ENCODE measurements at regions not wholly inside any gene's neighbourhood (a gene's known extent, or its start where the extent isn't known, plus 50 kb on each side); places are given as distances from the start of the nearest gene placed in this dataset.
A peak's percentile ranks its signal among the peaks of the same experiment; 100 is the strongest.

- ATAC-seq, result no peak
- Histone ChIP-seq H3K27ac (no peak overlapping the region), H3K36me3 (replicated peaks in 1 of 2; ENCODE audit: insufficient read depth in 1 of 2, low read depth in 2 of 2) (no peaks in the 10 kb centered on the region), H3K9me3 (no peaks in the 10 kb centered on the region), H3K4me1 (peaks cover 17% of the 10 kb centered on the region), H3K4me3 (no peak overlapping the region), H3K27me3 (no peaks in the 10 kb centered on the region)
- WGBS, 2 donors, result 51 to 59% methylated on average over 6 of the region's 6 CpGs
- DNase-seq, result no peak
- TF ChIP-seq, protein P1, sequence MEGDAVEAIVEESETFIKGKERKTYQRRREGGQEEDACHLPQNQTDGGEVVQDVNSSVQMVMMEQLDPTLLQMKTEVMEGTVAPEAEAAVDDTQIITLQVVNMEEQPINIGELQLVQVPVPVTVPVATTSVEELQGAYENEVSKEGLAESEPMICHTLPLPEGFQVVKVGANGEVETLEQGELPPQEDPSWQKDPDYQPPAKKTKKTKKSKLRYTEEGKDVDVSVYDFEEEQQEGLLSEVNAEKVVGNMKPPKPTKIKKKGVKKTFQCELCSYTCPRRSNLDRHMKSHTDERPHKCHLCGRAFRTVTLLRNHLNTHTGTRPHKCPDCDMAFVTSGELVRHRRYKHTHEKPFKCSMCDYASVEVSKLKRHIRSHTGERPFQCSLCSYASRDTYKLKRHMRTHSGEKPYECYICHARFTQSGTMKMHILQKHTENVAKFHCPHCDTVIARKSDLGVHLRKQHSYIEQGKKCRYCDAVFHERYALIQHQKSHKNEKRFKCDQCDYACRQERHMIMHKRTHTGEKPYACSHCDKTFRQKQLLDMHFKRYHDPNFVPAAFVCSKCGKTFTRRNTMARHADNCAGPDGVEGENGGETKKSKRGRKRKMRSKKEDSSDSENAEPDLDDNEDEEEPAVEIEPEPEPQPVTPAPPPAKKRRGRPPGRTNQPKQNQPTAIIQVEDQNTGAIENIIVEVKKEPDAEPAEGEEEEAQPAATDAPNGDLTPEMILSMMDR (IDR thresholded peaks at IDR 0.05), result no peak
- no peak for TF ChIP-seq POLR2A (IDR thresholded peaks at IDR 0.05)
- intact Hi-C loops (cut with DNase I), result no loop called here
These were observed 349.0 kb downstream of the PRL start for GRCh38 chr6:21947731-21948386.

DNA sequence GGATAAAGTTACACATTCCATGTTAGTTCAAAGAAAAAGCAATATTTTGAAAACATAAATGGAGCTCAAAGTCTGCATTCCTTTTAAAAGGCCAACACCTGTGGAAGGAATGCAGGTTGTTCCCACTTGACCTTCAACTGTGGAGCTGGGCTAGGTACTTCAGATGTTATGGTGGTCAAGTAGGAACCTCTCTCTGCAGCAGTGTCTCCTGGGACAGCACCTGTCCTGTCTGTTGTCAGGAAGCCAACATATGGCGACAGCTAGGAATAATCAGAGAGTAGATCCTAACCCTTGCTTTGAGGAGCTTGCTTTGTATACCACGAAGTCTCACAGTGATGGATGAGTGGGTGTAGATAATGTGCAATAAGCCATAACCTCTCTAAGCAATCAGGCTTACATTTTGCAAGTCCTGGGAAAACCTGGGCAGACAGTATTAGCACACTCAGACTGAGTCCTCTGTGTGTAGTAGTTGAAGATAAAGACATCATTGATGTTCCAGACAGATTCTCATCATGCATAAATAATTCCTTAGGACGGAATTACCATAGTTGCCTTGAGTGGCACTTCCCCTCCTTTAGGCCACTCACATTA, 347.5 kb downstream of the PRL start:
- ATAC-seq (no peak), DNase-seq (no peak)
- no peaks in the 10 kb centered on the region for H3K36me3 ChIP-seq (replicated peaks in 1 of 2; ENCODE audit: insufficient read depth in 1 of 2, low read depth in 2 of 2)
- intact Hi-C loops (cut with DNase I), result no loop called here
- H3K27me3 ChIP-seq, result no peaks in the 10 kb centered on the region
- H3K9me3 ChIP-seq, result no peaks in the 10 kb centered on the region
- 48 to 71% methylated on average over 3 of the region's 3 CpGs for WGBS, 2 donors
- TF ChIP-seq, protein P1 (IDR thresholded peaks at IDR 0.05), result no peak
- no peak for TF ChIP-seq POLR2A (IDR thresholded peaks at IDR 0.05)
- no peak overlapping the region for H3K4me3 ChIP-seq
- no peak overlapping the region for H3K27ac ChIP-seq
- peaks cover 23% of the 10 kb centered on the region for H3K4me1 ChIP-seq

GRCh38 chr6:21952367-21952766, 344.5 kb downstream of the PRL start:
- TF ChIP-seq POLR2A (IDR thresholded peaks at IDR 0.05), result no peak
- TF ChIP-seq, protein P1 (IDR thresholded peaks at IDR 0.05), result no peak
- Histone ChIP-seq H3K4me1 (peaks cover 23% of the 10 kb centered on the region), H3K27ac (no peak overlapping the region), H3K4me3 (no peak overlapping the region), H3K27me3 (no peaks in the 10 kb centered on the region), H3K9me3 (no peaks in the 10 kb centered on the region), H3K36me3 (replicated peaks in 1 of 2; ENCODE audit: insufficient read depth in 1 of 2, low read depth in 2 of 2) (no peaks in the 10 kb centered on the region)
- WGBS, 2 donors, result 95% methylated on average over 7 of the region's 7 CpGs
- ATAC-seq, result no peak
- intact Hi-C loops (cut with DNase I), result no loop called here
- DNase-seq, result no peak

DNA sequence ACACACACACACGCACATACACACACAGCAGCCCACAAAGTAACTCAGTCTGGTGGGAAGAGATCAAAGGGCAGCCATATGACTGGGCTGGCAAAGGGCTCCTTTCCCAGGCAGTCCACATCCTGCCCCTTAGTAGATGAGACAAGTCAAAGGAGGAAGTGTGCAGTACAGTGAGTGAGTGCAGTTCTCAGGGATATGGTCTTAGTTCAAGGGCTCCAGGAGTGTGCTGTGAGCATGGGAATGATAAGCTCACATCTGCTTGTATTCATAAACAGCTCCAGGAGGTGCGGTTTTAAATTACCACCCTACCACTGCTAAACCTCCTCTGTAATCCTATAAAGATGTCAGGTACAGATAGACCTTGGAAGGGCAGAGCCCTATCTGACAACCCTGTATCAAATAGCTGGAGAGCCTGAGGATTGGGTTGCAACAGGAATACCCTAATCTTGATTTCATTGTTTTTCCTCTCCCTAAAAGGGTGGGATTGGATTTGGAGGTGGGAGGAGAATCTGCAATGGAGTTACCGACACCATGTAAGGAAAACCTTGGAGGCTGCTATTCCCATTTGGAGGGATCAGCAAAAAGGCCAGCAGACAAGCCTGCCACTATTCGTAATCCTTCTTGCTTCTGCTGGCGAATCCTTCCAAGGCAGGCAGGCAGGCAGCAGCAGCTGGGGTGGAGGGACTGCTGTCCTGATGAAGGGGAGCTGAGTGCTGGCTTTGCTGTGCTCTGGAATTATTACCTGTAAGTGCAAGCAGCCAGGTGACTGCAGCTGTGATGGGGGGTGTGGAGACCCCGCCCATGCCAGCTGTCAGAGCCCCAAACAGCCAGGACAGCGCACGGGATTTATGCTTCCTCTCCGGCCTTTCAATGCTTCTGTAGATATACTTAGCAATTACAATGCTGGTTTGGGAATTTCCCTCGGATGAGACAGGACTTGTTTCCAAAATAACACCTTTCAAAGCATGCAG, 342.7 kb downstream of the PRL start:
- H3K4me3 ChIP-seq, result no peak overlapping the region
- peaks cover 22% of the 10 kb centered on the region for H3K4me1 ChIP-seq
- peak in 2 of 4 donors; percentile 9 to 12 for DNase-seq

More for the DNA sequence above, 342.7 kb downstream of the PRL start:
- intact Hi-C loops (cut with DNase I), result no loop called here
- no peak for ATAC-seq
- H3K27me3 ChIP-seq, result no peaks in the 10 kb centered on the region
- H3K27ac ChIP-seq, result no peak overlapping the region
- no peak for TF ChIP-seq POLR2A (IDR thresholded peaks at IDR 0.05)
- TF ChIP-seq, protein P1 (IDR thresholded peaks at IDR 0.05), result no peak
- WGBS, 2 donors, result 70 to 75% methylated on average over 9 to 10 of the region's 10 CpGs
- no peaks in the 10 kb centered on the region for H3K36me3 ChIP-seq (replicated peaks in 1 of 2; ENCODE audit: insufficient read depth in 1 of 2, low read depth in 2 of 2)
- no peaks in the 10 kb centered on the region for H3K9me3 ChIP-seq
